HG03139 (cell line): ENCODE measurements at regions not wholly inside any gene's neighbourhood (a gene's known extent, or its start where the extent isn't known, plus 50 kb on each side); places are given as distances from the start of the nearest gene placed in this dataset.

Experiments
- ATAC-seq: cut with Tn5 transposase; IDR thresholded peaks from one replicate; pipeline ENCODE4 v1.9.1; 2021; ENCODE audit not compliant: unreplicated experiment

DNA sequence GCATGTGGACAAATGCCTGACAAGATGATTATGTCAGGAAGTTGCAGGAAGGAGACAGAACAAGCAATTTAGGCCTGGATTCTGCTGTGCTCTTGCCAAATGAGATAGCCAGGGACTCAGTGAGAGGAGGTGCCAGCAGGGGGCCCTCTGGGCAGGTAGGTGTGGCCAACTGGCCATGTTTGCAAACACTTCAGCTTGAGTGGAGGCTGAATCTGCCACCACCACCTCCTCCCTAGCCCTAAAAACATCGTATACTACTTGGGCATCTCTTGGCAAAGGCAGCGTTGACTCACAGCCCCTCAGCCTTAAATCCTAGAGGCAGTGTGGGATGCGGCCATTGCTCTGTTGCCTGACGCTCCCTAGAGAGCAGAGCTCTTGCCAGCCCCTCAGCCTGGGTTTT lies 95.1 kb upstream of the PLET1 start:
- ATAC-seq: no peak

DNA sequence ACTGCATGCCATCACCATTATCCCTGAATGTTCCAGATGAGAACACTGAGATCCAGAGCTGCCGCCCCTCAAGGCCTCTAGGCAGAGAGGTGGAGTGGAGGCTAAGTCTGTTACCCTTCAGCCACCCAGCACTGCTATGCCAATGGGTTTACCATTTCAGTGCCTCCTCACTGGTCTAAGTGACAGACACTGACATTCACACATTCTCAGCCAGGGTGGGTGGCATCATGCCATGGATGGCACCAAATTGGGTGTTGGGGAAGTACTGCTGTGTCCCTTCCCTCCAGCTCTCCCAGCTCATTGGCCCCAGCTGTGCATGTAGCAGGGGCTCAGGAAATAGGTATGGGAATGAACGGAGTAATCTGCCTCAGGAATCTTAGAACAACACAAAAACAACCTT lies 96.8 kb upstream of the PLET1 start:
- no peak for ATAC-seq

DNA sequence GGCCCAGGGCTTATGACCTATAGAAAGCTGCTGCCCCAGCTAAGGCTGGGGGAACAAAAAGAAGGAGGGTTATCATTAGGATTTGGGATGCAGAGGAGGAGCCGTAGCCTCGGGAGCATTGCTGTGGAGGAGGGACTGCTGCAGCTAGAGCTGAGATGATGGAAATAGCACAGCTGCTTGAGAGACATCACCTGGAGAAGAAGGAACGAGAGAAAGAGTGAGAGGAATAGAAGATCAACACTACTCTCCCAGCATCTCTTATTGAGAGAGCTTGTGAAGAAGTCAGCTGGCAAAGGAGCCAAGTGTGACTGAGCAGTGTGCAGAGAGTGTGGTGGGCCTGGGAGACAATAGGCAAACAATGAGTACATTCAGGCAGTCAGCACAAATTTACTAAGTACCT lies 100.7 kb upstream of the PLET1 start:
- no peak for ATAC-seq

DNA sequence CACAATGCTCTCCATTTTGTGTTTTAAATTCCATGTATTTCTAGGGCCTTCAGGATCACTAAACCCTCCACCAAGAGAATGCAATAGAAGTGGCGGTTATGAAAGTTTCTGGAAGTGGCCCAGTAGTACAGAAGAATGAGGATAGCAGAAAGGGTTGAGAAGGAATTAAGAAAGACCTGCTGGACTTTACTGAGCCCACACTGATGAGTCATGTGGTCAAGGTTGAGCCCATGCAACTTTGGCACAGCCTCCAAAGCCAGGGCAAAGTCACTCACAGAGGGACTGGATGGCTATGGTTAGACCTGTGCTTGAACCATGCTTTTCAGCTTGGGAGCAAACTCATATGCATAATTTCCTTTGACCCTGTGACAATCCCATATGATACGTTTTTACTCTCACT lies 102.9 kb upstream of the PLET1 start:
- no peak for ATAC-seq

DNA sequence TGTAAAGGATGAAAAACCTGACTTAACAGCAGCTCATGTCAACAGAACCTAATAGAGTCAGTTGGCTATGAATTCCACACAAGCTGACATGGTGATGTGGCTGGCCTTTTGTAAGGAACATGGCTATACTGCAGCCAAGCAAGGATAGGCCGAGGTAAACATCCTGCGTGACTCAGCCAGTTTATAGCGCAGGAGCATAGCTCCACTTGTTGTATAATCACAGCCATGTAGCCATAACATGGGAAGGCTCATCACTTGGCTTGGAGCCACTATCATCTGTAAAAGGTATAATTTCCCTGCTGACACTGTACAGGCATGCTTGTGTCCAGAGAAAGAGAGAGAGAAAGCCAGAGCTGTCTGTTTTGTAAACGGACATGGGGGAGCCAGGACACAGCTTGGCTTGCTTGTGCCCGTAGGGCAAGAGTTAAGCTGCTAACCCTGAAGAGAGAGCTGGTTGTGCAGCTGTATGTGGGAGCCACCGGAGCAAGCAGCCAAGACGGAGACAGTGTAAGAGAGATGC lies 104.4 kb upstream of the PLET1 start:
- no peak for ATAC-seq

DNA sequence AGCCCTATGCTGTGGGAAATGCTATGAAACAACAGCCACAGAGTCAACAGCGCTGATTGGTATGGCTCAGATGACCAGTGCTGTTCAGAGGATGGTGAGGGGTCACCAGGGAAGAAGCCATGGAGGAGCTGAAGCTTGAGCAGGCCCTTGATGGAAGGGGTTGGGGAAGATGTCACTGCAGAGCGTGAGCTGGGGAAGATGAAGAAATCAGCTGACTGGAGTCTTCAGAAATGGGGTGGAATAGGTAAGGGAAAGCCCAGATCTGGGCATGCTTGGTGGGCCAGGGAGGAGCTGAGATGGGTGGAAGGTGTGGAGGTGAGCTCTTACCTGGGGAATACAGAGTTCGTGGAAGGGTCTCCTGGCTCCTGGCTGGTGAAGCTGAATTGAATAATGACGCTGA lies 105.4 kb upstream of the PLET1 start:
- ATAC-seq: no peak

DNA sequence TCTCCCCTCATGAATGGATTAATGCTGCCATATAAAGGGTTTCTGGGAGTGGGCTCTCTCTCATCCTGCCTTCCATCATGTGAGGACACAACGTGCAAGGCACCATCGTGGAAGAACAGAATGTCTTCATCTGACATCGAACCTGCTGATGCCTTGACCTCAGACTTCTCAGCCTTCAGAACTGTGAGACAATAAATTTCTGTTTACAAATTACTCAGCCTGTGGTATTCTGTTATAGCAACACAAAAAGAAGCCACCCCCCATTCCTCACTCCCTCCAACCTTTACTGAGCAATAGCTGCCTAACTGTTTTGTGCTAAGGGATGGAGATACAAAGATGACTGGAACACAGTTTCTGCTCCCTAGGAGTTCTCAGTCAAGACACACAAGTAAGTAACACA lies 106.1 kb upstream of the PLET1 start:
- no peak for ATAC-seq

DNA sequence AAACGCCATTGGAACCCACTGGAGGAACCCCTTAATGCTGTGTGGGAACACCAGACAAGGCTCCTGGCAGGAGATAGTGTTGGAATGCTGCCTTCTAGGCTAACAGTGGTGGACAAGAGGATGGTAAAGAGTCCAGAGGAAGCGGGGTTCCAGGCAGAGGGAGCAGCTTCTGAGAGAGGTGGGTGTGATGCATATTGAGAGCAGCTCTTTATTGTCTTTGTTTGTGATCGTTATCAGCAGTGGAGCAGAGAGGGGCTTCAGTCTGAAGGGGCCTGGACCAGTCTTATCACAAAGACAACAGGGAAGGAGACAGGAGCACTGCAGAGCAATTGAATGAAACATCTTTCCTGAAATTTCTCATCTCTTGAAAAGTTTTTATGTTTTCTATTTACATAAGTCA lies 106.8 kb upstream of the PLET1 start:
- ATAC-seq: no peak

DNA sequence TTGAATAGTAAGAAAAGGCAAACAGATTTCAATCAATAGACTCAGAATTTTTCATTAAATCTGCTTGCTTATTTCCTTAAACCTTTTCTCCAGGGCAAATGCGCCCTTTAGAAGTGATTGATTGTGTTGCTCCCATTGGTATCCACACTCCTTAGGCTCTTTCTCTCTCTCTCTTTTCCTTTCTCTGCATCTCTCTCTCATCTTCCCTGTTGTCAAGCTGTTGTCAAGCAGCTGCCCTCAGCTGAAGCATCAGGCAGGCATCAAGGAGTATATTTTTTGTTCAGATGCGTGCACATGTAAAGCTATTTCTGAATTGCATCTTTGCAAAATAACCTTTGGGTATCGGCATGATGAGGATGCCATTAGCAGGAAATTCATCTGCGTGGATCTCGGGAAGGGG lies 107.2 kb upstream of the PLET1 start:
- no peak for ATAC-seq

DNA sequence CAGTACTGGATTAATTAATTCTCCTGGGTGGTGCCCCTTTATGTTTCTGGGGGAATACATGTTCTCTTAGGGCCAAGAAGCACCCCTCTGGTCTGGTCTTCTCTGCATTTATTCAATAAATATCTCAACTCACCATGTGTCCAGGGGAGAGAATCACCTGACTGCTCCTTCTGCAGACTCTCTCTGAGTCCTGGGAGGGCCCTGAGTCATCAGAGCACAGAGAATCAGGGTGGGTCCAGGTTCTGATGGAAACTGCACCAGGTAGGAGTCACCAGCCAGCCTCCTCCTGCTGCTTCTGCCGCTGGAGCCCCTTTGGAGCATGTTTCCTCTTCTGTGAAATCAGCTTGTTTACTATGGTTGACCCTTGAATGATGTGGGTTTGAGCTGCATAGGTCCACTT lies 107.7 kb upstream of the PLET1 start:
- ATAC-seq: no peak

DNA sequence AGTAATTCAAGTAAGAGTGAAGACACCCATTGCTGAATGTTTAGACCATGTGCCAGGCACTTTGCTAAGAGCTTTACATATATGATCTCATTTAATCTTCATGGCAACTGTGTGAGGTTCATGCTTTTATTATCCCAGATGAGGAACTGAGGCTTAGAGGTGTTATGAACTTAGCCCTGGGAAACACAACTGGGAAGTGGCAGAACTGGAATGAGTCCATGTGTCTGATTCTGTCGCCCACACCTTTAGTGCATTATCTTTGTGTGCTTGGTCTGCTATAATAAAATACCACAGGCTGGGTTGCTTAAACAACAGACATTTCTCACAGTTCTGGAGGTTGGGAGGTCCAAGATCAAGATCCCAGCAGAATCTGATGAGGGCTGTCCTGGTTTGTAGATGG lies 108.7 kb upstream of the PLET1 start:
- ATAC-seq: no peak

DNA sequence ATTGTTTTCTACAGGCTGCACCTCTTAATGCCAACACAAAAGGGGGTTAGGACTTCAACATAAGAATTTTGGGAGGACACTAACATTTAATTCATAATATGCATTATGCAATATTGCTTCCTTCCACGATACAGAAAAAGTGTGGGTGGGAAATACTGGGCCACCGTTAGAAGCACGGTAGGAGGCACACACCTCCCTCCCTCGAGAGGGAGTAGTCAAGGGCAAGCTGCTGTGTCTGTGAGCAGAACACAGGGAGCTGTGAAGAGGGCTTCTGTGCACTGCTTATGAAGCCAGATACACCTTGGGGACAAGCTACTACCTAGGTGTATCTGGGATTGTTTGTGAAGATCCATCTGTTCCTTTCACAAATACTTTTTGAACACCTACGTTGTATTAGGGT lies 109.3 kb upstream of the PLET1 start:
- no peak for ATAC-seq

DNA sequence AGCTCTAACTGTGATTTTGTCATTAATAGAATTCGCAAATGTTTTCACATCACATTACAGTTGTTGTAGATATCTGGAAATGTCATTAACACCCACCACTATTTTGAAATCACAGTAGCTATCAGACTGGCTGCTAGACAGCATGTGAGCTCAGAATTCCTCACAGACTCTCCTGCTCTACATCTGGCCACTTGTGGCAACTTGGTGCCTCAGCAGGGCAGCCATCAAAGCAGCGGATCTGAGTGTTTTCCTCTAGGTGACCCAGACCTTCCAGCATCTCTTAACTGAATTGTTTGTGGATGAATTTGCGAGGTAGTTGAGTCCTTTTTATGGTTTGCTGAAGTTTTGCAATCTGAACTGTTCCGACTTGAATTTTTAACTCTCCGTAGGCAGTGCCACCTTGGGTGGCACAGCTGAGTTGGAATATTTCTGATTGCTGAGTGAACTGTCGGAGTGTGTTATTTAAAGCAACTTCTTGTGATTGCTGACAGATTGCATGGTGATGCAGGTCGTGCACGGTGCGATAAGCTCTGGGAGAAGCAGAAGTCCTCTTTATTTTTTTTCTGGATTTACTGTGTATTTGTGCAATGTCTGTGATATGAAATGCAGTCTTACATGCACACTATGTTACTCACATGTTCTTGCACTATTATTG lies 114.0 kb upstream of the PLET1 start:
- no peak for ATAC-seq

DNA sequence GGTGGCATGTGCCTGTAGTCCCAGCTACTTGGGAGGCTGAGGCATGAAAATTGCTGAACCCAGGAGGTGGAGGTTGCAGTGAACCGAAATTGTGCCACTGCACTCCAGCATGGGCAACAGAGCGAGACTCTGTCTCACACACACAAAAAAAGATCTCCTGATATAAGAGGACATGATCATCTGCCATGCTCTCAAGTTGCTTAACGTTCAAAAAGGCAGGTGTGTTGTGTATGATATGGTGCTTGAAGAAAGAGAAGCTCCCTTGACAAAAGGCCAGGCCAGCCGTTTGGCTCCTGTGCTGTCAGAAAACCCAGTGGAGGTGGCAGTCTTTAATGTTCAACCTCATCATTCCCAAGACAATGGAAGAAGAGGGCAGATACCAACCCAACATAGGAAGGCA lies 117.3 kb upstream of the PLET1 start:
- no peak for ATAC-seq

DNA sequence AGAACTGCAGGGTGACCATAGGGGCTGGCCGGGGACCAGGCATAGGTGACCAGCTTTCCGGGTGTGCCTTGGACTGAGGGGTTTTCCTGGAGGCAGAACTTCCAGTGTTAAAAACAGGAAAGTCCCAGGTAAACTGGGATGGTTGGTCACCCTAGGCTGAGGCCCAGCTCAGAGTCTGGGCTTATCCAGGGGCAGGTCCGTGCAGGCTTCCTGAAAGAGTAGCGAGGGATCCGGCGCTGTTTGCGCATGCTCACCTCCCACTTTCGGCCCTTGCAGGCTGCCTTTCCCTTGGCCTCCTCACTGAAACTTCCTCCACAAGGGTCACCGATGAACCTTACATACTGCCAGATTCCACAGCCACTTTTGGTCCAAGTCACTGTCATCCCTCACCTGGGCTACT lies 119.8 kb upstream of the PLET1 start:
- no peak for ATAC-seq

DNA sequence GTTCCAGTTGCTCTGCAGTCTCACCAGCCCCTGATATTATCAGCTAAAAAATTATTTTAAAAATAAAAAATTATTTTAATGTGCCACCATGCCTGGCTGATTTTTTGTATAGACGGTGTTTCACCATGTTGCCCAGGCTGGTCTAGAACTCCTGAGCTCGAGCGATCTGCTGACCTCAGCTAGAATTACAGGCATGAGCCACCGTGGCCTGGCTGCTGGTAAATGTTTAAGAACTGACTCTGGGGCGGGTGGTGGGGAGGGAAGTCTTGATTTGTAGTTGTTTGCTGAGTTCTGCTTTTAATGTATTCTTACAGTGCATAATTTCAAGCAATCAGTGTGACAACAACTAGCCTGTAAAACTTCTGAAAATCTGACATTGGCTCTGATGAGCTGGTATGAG lies 120.9 kb upstream of the PLET1 start:
- ATAC-seq: no peak

DNA sequence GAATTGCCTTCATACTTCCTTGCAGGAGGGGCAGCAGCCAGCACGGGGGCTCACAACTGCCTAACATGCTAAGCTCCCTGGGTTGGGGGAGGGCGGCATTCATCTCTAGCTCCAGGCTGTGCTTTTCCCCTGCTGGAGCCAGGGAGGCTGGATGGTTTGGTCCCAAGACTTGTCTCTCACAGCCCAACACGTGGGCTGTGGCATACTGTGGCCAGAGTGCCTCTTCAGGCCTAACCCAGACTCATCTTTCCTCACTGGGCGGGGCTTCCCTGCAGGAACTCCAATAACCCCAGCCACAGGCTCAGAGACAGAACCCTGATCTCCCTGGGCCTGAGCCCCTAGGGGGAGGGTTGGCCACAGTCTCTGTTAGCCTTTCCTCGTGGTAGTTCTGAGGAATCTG lies 121.9 kb upstream of the PLET1 start:
- no peak for ATAC-seq

DNA sequence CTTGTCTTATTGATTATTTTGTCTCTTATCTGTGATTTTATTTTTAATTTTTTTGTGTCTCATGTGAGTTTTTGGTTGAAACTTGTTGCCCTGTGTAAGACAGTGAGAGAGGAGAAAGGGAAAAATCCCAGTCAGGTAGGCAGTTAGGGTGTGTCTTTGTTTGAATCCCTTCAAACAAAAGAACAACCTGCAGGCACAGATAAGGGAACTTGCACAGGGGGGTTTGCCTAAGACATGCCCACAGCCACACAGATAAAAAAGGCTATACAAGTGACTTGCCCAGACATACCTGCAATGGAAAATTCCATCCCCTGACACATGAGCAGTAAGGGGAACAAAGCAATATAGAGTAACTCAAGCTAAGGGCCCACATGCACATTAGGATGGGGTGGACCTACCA lies 127.8 kb upstream of the PLET1 start:
- ATAC-seq: no peak

DNA sequence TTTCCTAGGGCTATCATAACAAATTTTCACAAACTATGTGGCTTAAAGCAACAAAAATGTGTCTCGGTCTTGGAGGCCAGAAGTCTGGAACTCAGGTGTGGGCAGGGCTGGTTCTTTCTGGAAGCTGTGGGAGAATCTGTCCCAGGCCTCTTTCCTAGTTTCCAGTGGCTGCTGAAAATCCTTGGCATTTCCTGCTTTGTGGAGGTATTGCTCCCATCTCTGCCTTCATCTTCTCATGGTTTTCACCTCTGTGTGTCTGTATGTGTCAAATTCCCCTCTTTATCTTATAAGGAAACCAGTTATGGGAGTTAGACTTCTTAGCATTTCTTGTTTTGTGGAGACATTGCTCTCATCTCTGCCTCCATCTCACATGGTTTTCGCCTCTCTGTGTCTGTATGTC lies 130.4 kb upstream of the PLET1 start:
- ATAC-seq: no peak

DNA sequence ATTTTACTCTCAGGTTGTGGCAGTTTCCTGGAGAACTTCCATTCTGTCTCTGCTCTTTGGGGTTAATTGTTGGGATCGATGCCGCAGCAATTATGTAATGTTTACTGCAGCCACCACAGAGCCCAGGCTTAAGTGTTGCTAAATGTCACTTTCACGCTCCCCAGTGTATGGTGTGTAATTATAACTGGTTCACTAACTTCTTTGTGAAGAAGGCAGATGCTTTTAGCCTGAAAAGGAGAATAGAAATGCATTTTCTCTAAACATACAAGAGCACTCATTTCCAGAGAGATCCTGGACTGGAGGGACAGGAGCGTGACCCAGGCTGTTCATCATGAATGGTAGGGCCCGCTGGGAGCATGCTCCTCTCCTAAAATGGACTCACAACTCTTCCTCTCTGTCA lies 132.2 kb upstream of the PLET1 start:
- ATAC-seq: no peak

DNA sequence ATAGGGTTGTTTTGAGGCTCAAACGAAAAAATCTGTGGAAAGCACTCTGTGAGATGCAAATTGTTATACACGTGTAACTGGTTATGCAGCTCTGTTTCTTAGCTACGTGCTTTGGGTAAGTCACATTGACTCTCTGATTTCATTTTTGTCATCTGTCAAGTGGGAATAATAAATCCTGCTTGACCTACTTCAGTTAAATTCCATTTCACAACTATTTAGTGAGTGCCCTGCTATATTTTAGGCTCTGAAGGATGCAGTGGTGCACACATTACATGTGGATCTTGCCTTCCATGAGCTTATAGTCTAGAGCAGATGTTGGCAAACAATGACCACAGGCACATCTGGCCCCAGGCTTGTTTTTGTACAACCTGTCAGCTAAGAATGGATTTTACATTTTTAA lies 133.6 kb upstream of the PLET1 start:
- no peak for ATAC-seq

DNA sequence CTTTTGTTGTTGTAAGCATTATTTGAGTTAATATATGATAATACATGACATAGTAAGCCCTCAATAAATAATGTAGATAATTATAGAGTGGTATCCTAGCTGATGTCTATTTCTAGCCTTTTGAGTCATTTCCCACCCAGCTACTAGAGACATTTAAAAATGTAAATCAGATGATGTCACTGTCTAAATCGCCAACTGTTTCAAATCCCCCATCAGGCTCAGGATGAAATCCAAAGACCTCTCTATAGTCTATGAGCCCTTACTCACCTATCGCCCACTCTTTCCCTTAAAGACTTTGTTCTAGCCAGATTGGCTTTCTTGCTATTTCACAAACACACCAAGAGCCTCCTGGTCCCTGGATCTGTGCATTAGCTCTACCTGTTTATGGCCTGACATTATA lies 135.4 kb upstream of the PLET1 start:
- ATAC-seq: no peak

DNA sequence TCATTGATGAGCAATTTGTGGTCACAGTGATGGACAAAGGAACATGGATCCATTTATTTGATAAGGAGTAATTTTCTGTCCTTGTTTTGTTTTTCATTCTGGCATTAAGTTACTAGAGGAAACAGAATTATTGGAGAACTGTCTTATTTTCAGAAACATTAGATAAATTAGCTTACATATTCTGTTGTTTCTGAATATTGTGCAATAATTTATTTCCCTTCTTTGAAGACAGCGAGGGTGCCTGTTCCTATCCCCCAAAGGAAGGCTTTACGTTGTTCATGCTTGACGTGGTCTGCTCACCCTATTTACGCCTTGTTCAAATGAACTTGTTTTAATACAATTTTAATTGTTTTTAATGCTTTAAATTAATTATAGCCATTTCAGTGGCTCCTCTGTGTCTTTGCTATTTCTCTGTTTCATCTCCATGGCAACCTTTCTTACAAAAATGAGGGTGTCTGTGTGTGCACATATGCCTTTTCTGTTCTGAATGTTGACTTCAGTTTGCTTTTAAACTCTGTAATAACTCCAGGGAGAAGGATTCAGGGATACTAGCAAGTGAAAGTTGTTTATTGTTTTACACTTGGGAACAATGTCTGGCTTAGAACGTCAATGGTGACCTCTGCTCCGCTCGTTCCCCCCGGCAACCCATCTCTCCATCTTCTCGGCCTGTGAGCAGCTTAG lies 138.3 kb upstream of the PLET1 start:
- ATAC-seq: no peak
